GM19043 (cell line): ENCODE measurements at regions not wholly inside any gene's neighbourhood (a gene's known extent, or its start where the extent isn't known, plus 50 kb on each side); places are given as distances from the start of the nearest gene placed in this dataset.

Source experiments
- ATAC-seq: cut with Tn5 transposase; IDR thresholded peaks from one replicate; pipeline ENCODE4 v1.9.1; 2021; ENCODE audit warnings: low read depth; ENCODE audit not compliant: unreplicated experiment

- ATAC-seq: no peak
Observed at GRCh38 chr6:114605656-114606055, 262.8 kb upstream of the HS3ST5 start.

GRCh38 chr6:114600381-114600780 lies 257.6 kb upstream of the HS3ST5 start:
- ATAC-seq: no peak

GRCh38 chr6:114595591-114595990 lies 252.8 kb upstream of the HS3ST5 start:
- ATAC-seq: no peak

DNA sequence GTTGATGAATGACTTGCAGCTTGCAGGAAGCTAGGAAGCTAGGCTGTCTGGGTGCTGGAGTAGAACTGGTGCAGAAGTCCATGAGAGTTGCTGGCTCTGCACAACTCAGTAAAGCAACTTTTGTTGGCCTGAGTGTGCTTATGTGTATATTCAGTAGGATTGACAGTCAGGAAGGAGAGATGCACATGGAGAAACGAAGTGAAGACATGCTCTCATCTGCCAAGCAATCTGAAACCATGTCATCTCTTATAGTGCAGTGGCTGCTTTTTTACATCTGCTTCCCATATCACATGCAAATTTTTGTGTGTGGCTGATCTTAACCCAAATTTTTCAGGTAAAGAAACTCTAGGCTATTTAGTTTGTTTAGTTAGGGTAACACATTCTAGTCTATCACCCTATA lies 252.4 kb upstream of the HS3ST5 start:
- ATAC-seq: no peak

- ATAC-seq: no peak
Observed at GRCh38 chr6:114592506-114592905, 249.7 kb upstream of the HS3ST5 start.

GRCh38 chr6:114588726-114589125 lies 245.9 kb upstream of the HS3ST5 start:
- ATAC-seq: no peak

GRCh38 chr6:114586298-114586697 lies 243.5 kb upstream of the HS3ST5 start:
- no peak for ATAC-seq

DNA sequence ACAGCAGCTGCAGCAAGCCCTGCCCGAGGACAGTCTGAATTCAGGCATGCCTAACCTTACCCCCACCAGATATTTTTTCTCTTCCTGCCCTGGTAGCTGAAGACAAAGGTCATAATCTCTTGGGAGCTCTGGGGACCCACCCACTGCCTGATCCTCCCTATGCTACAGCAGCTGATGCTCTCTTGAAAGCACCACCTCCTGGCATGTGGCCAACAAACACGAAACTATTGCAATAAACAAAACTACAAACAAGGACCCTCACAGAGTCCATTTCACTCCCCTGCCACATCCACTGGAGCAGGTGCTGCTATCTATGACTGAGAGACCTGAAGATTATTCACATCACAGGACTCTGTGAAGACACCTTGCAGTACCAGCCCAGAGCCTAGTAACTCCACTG lies 238.5 kb upstream of the HS3ST5 start:
- ATAC-seq: no peak

- ATAC-seq: no peak
Observed at GRCh38 chr6:114580882-114581281, 238.1 kb upstream of the HS3ST5 start.

- ATAC-seq: no peak
Observed at GRCh38 chr6:114579486-114579885, 236.7 kb upstream of the HS3ST5 start.

- no peak for ATAC-seq
Observed at GRCh38 chr6:114577109-114577508, 234.3 kb upstream of the HS3ST5 start.

- no peak for ATAC-seq
Observed at GRCh38 chr6:114576330-114576729, 233.5 kb upstream of the HS3ST5 start.

DNA sequence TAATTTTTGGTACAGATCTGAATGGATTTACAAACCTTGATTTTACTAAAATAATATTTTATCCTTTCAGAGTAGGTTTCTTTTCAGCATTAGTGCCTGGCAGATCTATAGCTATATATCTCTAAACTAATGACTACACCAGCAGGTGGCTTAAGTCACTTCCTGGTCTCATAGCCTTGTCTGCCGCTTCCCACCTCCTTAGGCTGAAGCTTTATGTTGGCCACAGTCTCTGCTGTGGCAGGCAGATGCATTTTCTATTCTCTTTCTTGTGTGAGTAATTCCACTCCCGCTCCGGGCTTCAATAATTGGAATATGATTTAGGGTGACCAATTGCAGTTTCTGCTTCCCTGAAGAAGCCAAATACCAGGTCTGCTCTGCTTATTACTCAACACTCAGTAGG lies 226.8 kb upstream of the HS3ST5 start:
- ATAC-seq: no peak

GRCh38 chr6:114564302-114564933 lies 221.6 kb upstream of the HS3ST5 start:
- no peak for ATAC-seq

- no peak for ATAC-seq
Observed at GRCh38 chr6:114559419-114559818, 216.6 kb upstream of the HS3ST5 start.

GRCh38 chr6:114558153-114558552 lies 215.3 kb upstream of the HS3ST5 start:
- no peak for ATAC-seq

GRCh38 chr6:114556846-114557488 lies 214.1 kb upstream of the HS3ST5 start:
- ATAC-seq: no peak

- no peak for ATAC-seq
Observed at GRCh38 chr6:114550316-114550715, 207.5 kb upstream of the HS3ST5 start.

GRCh38 chr6:114543696-114544095 lies 200.9 kb upstream of the HS3ST5 start:
- no peak for ATAC-seq

- ATAC-seq: no peak
Observed at GRCh38 chr6:114541794-114542193, 199.0 kb upstream of the HS3ST5 start.

DNA sequence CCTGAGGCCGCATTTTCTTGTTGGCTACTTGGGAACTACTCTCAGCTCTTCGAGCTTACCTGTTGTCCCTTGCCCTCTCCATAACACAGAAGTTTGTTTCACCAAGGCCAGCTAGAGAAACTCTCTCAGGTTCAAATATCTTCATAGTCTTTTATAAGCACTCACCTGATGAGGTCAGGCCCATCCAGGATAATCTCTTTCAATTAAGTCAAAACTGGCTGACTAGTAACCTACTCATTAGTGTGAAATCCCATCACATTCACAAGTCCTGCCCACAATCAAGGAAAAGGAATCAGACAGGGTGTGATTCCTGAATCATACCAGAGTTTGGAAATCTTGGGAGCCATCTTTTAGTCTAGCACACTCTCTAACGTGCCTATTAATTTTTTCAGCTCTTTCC lies 195.2 kb upstream of the HS3ST5 start:
- ATAC-seq: no peak

- no peak for ATAC-seq
Observed at GRCh38 chr6:114534813-114535212, 192.0 kb upstream of the HS3ST5 start.

DNA sequence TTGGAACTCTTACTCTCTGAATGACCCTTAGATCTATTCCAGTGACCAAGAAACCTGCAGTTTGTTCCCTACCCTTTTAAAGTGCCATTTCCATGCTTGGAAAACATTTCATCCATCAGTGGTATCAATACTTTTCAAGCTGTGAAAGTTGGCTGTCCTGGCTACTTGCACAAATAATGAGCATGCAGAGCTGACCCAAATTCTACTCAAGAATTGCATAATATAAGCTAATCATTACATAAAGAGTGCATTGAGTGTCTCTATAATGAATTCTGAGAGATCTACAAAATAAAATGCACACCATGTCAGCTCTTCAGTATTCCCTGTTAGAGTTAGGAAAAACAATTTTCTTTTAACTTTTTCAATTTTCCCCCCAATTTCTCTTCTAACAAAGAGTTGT lies 181.3 kb upstream of the HS3ST5 start:
- ATAC-seq: no peak
